ENCODE measurements at regions not wholly inside any gene's neighbourhood (a gene's known extent, or its start where the extent isn't known, plus 50 kb on each side); places are given as distances from the start of the nearest gene placed in this dataset.
"Not testable (repeated sequence)": the region's sequence is repeated elsewhere in the genome, so short reads cannot be mapped to it uniquely, and the experiment has no call there.

DNA sequence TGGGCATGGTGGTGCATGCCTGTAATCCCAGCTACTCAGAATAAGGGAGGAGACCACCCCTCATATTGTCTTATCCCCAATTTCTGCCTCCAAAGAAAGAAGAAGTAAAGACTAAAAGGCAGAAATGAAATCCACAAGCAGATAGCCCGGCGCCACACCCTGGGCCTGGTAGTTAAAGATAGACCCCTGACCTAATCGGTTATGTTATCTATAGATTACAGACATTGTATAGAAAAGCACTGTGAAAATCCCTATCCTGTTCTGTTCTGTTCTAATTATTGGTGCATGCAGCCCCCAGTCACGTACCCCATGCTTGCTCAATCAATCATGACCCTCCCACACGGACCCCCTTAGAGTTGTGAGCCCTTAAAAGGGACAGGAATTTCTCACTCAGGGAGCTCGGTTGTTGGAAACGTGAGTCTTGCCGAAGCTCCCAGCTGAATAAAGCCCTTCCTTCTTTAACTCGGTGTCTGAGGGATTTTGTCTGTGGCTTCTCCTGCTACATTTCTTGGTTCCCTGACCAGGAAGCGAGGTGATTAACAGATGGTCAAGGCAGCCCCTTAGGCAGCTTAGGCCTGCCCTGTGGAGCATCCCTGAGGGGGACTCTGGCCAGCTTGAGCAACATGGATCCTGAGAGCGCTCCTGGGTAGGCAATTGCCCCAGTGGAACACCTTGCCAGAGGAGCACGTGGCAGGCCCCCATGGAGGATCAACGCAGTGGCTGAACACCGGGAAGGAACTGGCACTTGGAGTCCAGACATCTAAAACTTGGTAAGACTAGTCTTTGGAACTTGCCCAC, 188.7 kb upstream of the NDUFV2 start:
- not testable (repeated sequence) for DNase-seq (ENCODE audit: low spot score)

DNA sequence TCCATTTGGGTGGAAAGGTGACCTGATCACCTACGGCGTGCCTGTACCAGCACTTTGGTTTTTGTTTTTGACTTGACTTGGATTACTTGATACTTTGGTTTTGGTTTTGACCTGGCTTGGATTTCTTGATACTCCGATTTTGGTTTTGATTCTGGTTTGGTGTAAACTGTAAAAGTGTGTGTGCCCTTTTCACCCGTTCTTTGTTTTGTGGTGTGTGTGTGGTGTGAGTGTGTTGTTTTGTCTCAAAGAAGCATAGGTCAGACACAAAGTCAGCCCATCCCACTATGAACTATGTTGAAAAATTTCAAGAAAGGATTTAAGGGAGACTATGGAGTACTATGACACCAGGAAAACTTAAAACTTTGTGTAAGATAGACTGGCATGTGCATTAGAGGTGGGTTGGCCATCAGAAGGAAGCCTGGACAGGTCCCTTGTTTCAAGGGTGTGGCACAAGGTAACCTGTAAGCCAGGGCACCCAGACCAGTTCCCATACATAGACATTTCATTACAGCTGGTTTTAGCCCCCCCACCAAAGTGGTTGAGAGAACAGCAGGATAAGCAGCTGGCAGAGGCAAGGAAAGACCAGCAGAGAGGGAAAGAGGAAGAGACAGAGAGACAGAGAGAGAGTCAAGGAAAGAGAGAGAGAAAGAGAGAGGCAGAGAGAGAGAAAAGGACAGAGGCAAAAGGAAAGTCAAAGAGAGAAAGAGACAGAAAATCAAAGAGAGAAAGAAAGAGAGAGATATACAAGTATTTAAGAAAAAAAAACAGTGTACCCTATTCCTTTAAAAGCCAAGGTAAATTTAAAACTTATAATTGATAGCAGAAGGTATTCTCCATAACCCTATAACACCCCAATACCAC, 187.9 kb upstream of the NDUFV2 start:
- DNase-seq (ENCODE audit: low spot score): not testable (repeated sequence)

DNA sequence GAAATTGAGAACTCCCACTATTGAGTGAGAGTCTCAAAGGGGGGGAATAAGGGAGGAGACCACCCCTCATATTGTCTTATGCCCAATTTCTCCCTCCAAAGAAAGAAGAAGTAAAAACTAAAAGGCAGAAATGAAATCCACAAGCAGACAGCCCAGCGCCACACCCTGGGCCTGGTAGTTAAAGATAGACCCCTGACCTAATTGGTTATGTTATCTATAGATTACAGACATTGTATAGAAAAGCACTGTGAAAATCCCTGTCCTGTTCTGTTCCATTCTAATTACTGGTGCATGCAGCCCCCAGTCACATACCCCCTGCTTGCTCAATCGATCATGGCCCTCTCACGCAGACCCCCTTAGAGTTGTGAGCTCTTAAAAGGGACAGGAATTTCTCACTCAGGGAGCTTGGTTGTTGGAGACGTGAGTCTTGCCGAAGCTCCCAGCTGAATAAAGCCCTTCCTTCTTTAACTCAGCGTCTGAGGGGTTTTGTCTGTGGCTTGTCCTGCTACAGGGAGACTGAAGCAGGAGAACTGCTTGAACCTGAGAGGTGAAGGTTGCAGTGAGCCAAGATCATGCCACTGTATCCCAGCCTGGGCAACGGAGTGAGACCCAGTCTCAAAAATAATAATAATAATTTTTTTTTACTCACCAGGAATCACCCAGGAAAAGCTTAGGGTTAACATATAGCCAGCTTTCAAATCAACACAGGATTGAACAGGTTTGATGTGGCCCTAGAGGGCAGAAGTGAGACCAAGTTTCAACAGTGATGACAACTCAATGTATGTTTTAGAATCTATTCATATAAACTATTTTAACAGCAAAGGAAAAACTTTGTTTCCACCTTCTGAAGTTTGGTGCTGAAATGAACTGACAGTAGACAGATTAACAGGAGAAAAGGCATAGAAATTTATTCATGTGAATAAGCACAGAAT, 181.4 kb upstream of the NDUFV2 start:
- DNase-seq (ENCODE audit: low spot score): not testable (repeated sequence)

DNA sequence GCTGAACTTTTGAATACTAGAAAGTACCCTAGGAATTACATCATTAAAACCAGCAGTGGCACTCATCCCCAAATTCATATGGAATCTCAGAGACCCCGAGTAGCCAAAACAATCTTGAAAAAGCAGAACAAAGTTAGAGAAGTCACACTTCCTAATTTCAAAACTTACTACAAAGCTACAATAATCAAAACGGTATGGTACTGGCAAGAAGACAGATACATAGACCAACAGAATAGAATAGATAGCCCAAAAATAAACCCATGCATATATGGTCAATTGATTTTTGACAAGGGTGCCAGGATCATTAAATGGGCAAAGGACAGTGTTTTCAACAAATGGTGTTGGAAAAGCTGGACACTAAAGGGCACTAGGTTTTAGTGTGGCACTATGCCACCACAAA, 176.0 kb upstream of the NDUFV2 start:
- DNase-seq (ENCODE audit: low spot score): no peak

DNA sequence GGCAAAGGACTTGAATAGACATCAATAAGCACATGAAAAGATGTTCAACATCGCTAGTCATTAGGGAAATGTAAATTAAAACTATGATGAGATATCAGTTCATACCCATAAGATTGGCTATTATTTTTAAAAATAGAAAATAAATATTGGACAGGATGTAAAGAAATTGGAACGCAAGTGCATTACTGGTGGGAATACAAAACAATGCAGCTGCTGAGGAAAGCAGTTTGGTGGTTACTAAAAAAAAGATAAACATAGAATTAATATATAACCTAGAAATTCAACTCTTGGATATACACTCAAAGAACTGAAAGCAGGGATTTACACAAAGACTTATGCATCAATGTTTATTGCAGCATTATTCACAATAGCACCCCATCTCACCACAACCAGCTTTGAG, 174.5 kb upstream of the NDUFV2 start:
- DNase-seq (ENCODE audit: low spot score): no peak

DNA sequence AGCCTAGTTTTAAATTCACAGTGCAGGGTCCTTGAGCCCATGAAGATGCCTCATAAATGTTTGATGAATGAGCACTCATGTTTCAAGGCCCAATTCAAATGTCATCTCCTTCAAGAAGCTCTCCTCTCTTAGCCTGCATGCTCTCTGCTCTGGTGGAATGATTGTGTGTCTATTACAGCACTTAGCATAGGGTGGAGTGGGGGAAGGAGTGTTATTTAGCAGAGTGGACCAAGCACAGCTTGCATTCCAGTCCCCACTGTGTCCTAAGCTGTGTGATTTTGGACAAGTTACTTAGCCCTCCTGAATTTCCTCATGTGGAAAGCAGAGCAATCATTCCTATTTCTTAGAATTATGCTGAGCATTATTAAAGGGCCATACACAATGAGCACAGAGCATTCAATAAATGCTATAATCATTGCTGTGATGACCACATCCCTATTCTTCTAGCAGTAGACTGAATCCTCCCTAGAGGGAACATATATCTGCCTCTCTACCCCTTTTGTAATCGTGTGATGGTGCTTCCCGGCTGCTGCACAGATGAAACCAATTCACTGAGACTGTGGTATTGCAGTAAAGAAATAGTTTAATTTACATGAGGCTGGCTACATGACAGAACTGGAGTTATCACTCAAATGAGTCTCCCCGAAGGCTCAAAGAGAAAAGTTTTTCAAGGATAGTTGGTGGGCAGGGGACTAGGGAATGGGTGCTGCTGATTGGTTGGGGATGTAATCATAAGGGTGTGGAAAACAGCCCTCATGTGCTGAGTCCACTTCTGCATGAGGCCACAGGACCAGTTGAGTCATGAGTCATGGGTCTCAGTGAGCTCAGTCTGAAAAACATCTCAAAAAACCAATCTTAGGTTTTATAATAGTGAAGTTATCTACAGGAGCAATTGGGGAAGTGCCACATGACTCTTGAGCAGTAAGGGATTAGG, 173.4 kb upstream of the NDUFV2 start:
- DNase-seq (ENCODE audit: low spot score): no peak

DNA sequence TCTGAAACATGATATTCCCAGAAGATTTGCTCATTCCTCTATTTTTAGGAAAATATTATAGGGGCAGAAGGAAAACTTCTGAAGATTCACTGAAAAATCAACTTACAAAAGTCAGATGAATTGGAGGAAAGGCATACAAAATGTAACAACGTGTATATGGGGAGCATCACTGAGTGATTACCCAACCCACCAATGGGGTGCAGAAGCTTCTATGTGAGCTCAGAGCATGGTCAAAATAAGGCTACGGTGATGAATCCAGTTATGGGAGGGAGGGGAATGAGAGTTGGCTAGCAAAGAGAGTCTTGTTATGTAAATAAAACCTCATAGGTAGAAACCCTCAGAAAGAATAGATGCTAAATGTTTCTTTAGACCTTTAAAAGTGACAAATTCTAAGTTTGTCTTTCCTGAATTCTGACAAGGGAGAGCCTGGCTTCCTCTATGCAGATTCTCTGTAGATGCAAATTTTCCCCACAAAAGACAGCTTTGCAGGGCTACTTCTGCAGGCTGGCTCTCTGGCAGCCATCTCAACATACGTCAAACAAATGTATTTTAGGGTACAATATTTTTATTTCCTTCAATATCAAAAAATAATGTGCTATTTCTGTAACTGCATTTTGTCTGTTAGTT, 171.4 kb upstream of the NDUFV2 start:
- DNase-seq (ENCODE audit: low spot score): no peak

DNA sequence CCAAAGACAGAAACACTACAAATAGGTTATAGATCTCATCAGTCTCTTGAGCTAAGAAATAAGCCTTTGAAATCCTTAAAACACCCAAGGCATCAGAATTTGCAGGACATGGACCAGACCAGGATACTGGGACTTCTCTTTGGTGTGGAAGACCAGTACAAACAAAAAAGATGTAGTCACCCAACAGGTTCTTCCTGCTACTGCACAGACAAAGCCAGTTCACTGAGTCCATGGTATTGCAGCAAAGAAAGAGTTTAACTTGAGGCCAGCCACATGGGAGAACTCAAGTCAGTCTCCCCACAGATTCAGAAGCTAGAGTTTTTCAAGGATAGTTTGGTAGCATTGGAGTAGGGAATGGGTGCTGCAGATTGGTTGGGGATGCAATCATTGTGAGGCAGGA, 169.6 kb upstream of the NDUFV2 start:
- no peak for DNase-seq (ENCODE audit: low spot score)

DNA sequence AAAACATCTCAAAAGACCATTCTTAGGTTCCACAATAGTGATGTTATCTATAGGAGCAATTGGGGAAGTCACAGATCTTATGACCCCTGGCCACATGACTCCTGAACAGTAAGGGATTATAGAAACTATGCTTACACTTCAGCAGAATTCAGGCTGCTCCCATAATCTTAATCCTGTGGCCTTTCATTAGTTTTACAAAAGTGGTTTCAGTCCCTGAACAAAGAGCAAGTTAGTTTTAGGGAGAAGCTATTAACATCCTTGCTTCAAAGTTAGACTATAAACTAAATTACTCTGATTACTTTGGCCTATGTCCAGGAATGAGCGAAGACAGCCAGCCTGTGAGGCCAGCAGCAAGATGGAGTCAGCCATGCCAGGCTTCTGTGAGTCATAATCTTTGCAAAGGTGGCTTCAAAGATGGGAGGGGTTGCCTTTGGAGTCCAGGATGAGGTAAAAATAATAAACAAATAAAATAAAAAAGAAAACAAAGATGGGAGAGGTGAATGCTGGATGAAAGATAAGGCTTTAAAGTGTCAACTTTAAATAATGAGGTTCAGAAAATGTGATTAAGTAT, 168.7 kb upstream of the NDUFV2 start:
- no peak for DNase-seq (ENCODE audit: low spot score)

DNA sequence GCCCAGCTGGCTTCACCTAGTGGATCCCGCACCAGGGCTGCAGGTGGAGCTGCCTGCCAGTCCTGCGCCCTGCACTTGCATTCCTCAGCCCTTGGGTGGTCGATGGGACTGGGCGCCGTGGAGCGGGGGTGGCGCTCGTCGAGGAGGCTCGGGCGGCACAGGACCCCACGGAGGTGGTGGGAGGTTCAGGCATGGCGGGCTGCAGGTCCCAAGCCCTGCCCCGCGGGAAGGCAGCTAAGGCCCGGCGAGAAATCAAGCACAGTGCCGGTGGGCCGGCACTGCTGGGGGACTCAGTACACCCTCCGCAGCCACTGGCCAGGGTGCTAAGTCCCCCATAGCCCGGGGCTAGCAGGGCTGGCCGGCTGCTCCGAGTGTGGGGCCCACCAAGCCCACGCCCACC, 167.2 kb upstream of the NDUFV2 start:
- DNase-seq (ENCODE audit: low spot score): not testable (repeated sequence)

DNA sequence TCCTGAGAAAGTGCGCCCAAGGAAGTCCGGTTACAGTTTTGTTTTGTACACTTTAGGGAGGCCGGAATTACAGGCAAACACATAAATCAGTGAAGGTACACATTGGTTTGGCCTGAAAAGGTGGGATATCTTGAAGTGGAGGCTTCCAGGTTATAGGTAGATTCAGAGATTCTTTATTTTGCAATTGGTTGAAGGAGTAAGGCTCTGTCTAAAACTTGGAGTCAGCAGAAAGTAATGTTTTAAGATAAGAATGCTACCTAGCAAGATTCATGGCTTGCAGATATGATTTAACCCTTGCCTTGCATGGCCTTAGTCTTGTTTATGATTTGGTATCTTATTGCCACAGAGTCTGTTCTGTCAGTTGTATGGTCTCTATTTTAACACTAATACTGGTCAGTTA, 165.9 kb upstream of the NDUFV2 start:
- no peak for DNase-seq (ENCODE audit: low spot score)

DNA sequence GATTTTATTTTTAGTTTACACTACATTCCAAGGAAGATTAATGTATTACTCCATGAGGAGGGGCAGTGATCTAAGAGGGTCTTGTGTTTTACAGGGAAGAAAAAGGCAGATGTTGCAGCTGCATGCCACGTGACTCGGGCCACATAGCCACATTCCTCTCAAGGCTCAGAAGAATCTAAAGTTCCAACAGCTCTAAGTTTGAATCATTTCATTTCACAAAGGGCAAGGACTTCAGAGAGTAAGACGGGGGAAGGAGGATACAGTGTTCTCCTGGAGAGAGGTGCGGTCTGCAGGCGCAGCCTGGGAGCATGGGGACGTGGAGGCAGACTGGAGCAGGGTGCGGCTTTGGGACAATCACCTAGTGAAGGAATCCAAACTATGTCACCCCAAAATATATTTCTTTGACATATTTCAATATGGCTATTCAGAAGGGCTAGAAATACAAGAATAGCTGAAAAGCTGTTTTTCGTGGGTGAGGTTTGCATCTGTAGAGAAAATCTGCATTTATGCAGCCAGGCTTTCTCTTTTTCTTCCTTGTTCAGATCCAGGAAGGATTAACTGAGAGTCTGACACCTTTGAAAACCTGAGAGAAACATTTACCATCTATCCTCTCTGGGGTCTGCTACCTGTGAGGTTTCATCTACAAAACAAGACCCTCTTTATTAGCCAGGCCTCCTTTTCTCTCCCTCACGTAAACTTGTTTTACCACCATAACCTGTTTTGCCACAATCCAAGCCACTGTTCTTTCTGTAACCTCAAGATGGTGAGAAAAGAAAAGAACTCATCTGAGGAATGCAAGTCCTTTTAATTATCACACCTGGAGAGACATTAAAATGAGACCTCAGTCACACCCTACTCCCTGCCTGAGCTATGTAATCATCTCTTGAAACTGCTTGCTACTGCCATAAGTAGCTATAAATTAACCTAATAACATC, 165.1 kb upstream of the NDUFV2 start:
- no peak for DNase-seq (ENCODE audit: low spot score)

DNA sequence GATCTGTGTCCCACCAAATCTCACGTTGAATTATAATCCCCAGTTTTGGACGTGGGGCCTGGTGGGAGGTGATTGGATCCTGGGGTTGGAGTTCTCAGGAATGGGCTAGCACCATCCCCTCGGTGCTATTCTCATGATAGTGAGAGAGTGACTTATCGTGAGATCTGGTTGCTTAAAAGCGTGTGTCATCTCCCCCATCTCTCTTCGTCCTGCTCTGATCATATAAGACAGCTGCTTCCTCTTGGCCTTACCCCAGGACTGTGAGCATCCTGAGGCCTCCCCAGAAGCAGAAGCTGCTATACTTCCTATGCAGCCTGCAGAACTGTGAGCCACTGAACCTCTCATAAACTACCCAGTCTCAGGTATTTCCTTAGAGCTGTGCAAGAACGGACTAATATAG, 163.7 kb upstream of the NDUFV2 start:
- DNase-seq (ENCODE audit: low spot score): no peak

DNA sequence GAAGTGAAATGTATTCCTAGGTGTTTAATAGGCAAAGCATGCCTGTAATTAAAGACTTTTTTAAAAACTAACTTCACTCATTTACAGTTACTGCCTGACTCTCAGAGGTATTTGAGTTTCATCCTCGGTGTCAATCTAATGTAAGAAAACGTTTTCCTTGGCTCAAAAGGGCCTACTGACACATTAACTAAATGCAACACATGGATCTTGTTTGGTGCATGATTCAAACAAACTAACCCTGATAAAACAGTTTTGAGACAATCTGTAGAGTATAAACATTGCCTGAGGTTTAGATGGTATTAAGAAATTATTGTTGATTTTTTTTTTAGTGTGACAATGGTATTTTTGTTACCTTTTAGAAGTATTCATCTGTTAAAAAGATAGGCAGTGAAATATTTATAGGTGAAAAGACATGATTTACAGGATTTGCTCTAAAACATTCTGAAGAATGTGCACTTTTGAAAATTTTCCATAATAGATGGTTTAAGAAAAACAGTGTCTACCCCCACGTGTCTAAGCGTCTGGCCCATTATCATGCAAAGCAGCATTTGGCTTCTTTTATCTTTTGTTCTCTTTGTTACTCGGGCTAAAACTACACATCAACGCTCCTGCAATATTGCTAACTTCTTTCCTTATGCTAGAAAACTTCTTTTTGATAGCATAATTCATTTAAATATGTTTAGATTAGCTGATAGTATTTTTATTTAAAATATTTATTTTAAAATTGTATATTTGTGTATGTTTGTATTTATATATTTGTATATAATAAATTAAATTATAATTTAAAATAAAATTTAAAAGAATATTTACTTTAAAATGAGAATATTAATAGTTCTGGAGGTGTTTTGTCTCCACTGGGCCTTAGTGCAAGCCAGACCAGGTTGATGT, 160.2 kb upstream of the NDUFV2 start:
- no peak for DNase-seq (ENCODE audit: low spot score)

DNA sequence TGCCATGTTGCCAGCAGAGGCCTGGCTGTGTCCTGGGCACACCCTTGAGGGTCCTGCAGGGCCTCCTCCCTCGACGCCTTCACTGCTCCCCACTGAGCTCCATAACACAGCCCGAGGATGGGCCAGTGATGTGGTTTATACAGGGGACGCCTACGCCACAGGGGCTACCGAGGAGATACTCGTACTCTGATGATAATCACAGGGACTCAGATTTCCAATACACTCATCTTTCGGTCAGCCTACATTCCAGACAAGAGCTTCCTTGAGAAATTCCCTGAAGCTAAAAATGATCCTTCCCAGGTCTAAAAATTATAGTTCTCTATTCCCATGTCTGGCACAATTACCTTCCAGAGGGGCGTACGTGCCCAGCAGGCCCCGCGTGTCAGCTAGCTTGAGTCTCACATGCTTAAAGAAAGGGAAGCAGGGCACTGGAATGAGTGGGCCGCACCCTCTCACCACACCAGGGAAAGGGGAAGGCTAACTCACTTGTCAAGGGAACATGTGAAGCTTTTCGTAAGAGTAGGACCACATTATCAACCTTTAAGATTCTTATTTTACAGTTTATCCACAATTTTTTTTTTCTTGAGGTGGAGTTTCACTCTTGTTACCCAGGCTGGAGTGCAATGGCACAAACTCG, 159.5 kb upstream of the NDUFV2 start:
- no peak for DNase-seq (ENCODE audit: low spot score)

DNA sequence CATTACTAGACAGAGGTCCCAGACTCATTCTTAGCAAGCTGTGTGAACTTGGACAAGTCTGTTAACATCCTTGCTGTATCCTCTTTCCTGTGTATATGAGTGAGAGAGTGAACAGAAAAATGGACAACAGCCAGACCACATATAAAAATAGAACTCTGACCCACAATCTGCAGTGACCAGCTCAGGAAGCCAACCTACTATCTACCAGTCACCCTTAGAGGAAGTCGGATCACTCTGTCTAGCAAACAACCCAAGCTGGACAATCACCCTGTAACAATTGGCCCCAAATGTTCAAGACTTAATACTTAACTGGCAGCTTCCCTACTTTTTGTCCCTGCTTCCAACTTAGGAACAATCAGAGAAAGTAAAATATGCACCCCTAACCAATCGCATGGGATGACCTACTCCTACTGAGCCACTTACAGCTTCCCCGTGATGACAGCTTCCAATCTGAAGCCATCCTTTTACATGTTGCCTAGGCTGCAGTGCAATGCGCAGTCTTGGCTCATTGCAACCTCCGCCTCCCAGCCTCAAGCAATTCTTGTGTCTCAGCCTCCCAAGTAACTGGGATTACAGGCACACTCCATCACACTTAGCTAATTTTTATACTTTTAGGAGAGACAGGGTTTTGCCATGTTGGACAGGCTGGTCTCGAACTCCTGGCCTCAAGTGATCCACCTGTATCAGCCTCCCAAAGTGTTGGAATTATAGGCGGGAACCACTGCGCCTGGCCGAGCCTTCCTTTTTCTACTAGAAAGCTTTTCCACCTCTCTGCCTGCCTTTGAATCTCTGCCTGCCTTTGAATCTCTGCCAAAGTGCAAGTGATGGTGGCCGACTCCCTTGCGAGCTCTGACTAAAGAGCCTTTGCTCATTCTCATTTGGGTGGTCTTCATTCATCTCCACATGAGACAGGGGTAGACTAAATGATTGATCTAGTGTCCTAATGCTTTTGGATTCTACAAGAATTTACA, 158.3 kb upstream of the NDUFV2 start:
- peak; percentile 28 for DNase-seq (ENCODE audit: low spot score)
